Glomerular endothelial cell (primary cell): ENCODE measurements at regions not wholly inside any gene's neighbourhood (a gene's known extent, or its start where the extent isn't known, plus 50 kb on each side); places are given as distances from the start of the nearest gene placed in this dataset.
A peak's percentile ranks its signal among the peaks of the same experiment; 100 is the strongest.
"Not testable (repeated sequence)": the region's sequence is repeated elsewhere in the genome, so short reads cannot be mapped to it uniquely, and the experiment has no call there.

Experiments used
- DNase-seq: peaks from one replicate; pipeline ENCODE4 v3.0.0-alpha.2; 2011; ENCODE audit warnings: low read depth, low spot score; ENCODE audit errors: extremely low read depth

DNA sequence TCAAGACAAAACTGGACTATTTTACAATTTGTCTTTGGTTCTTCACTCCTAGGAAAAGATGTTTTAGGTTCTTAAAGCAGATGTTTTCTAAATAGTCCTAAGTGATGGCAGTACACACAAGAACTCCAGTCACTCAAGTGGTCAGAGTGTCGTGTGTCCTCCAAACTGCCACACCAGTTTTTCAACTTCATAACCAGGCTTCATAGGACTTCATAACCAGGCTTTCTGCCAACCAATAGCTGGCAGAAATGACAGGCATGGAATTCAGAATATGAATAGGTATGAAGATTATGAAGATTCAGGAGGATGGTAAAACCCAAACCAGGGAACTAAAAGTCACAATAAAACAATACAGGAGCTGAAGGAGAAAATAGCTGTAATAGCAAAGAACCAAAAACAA, 721.2 kb upstream of the SEMA3D start:
- DNase-seq: no peak

DNA sequence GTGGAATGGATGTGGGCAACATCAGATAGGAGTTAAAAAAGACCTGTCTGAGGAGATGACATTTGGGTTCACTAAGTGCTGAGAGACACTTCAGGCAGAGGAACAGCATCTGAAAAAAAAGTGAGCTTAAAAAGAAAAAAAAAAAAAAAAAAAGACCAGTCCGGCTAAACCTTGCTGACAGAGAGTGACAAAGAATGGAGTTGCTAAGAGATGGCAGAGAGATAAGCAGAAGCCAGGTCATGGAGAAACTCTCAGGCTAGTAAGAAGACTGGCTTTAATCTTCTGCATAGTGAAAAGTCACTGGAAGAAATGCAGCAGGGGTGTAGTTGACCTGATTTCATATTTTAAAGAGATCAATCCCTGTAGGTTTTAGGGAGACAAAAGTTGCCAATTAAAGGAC, 711.1 kb upstream of the SEMA3D start:
- DNase-seq: no peak

DNA sequence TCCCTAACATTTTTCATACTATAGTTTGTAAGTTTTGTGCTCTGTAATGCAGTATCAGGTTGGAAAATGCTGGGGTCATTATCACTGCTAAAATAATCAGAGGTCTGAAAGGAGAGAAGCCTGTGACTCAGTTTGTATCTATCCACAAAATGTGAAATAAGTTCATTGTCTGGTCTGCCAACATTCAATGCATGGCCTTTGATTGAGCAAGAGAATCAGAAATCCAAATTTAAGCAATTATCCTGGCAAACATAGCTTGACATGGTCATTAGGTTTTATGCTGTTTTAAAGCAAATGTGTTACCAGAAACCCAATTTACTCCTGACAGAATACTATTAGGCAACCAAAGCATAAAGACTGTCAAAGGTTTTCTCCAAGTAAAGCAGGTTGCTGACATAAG, 709.7 kb upstream of the SEMA3D start:
- no peak for DNase-seq

DNA sequence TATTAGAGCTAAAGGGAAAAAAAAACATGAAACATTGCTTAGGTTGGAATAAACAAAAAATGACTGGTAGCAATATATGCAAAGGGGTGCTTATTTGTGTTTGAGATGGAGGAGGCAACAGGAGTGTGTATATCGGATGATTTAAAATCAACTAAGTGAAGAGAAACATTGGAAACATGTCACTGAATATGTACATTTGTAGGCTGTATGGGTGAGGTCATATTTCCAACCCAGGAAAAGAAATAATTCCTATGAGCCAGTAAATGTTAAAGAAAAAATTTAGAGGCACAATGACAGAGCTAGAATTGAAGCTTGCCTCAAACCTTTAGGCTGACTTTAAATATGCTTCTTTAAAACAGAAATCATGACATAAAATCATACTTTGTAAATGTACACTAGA, 709.0 kb upstream of the SEMA3D start:
- no peak for DNase-seq

DNA sequence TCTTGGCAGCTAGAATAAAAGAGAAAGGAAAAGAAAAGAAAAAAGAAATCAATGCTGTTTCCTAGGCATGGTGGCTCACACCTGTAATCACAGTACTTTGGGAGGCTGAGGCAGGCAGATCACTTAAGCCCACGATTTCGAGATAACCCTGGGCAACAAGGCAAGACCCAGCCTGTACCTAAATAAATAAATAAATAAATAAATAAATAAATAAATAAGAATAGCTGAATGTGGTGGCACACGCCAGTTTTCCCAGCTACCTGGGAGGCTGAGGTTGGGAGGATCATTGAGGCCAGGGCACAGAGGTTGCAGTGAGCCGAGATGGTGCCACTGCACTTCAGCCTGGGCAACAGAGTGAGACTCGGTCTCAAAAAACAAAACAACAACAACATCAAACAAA, 705.0 kb upstream of the SEMA3D start:
- DNase-seq: not testable (repeated sequence)

DNA sequence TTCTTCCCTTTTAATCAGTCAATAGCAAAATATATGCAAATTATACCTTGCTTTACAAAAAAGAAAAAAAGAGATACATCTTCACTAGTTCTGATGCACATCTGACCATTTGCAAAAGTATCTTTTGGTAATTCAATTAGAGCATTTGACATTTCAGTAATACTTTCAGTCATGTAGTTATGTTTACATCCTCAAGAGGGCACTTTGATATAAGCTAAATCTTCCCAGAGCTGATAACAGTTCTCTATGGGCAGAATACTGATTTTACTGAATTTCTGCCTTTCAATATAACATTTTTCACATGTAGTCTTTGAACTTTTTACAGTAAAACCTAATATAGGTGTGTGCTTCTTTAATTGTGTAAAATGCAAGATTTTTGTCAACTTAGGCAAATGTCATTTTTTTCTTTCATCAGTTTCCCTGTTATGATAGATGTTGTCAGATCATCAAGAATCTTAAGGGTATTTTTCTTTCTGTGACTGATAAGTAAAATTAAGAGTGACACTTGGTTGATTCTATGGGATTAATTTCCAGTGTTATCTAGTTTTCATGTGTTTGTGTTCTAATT, 703.5 kb upstream of the SEMA3D start:
- peak; percentile 16 for DNase-seq

DNA sequence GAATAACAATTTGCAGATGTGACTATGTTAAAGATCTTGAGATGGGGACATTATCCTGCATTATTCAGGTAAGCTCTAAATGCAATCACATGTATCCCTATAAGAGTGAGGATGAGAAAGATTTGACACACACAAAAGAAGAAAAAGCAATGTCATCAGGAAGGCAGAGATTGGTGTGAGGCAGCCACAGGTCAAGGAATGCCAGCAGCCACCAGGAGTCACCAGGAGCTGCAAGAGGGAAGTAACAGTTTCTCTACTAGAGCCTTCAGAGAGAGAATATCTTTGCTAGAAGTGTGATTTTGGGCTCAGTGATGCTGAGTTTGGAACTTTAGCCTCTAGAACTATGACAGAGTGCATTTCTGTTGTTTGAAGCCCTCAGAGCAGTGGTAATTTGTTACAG, 700.3 kb upstream of the SEMA3D start:
- no peak for DNase-seq

DNA sequence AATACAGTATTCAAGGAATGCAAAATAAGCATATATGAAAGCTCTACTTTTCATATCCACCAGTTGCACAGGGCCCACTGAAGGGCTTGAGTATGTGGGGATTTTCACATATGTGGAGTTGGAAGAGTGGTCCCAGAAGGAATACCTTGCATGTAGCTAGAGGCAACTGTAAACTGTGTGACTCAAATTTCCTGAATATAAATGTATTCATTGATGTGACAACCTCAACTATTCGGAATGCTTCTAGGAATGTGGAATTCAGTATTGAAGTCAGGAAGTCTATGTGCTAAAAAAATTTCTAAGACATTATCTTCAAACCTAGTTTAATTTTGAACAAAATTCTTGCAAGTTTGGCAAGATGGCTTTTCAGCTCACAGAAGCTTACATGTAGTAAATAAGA, 695.5 kb upstream of the SEMA3D start:
- DNase-seq: peak; percentile 7

DNA sequence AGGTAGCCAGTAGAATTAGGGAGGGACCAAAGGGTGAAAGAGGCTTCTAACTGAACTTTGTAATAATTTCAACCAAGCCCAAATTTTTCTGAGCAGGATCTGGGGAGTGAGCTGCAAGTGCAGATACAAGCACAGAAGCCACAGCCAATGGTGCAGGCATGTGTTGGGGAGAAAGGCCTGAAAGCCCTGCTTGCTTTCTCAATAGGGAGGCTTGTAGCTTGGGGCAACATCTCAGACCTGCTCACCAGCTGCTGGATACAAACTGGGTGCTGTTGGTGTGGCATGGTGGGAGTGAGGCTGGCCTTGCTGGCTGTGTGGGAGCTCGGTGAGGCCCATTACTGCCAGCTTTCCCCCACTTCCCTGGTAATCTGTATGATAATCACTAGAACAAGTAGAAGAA, 688.5 kb upstream of the SEMA3D start:
- no peak for DNase-seq

DNA sequence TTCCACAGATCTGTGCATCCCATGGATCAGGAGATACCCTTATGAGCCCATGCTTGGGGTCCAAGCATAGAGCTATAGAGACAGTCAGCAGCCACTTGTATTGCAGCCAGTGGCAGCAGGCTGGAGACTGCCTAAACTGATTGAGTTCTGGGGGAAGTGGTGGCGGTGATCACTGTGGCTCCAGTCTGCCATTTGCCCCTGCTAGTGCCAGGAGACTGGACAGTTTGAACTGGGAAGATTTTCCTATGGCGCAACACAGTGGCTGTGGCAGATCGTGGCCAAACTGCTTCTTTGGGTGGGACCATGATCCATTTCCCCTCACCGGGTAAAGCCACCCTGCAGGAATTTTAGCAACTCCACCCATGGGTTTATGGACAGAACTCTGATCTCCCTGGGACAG, 679.7 kb upstream of the SEMA3D start:
- DNase-seq: no peak

DNA sequence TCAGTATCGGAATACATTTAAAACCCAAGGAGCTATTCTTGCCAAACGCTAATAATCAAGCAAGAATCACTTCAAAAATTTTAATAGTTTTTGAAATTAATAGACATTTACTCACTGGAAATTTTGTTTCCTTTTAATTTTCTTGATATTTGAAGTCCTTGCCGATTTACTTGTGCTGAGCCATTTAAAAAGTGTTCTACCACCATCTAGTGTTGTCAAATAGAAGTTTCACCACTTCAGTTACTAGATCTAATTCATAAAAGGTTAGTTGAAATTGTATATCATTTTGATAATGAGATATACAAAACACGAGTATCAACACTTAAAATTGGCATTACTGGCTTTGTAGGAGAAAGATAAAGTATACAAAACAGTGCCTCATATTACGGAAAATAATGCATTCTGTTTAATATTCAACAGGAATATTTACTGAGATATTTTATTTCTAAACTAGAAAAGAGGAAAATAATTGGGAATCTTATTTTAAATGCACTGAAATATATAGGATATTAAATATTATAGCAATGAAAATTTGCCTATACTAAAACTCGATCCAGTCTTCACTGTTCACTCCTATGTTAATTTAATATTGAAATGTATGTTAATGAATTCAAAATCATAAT, 664.8 kb upstream of the SEMA3D start:
- DNase-seq: peak; percentile 5

DNA sequence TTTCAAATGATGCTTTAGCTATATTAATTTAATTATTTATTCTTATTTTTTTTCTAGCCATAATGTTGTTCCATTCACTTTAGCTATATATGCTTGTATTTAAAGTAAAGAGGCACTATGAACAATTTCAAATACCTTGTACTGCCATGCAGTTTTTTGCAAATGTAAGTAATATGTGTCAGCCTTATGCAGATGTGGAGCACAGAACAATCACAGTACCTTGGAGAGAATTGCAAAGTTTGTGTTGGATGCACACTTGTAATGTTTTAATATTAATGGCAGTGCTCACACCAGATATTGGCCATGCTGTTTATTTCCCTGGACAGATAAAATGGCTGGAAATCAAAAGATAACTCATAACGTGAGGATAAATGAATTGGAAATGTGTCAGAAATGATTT, 663.5 kb upstream of the SEMA3D start:
- DNase-seq: no peak

DNA sequence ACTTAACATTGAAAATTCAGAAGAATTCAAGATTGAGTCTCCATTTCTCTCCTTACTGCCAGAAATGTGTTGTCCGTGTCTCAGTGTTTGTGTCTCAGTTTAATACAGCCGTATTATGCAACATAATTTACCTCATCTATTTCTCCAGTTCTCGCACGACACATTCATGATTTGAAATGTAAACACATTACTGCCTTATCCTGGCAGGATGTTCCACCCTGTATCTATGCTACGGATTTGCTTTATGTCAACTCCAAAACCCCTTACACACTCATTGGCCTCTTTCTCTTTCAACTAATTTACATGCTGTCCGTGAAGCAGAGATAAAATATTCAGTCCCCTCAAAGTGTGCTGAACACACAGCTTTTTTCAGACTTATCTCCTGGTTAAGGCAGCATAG, 653.7 kb upstream of the SEMA3D start:
- DNase-seq: no peak

DNA sequence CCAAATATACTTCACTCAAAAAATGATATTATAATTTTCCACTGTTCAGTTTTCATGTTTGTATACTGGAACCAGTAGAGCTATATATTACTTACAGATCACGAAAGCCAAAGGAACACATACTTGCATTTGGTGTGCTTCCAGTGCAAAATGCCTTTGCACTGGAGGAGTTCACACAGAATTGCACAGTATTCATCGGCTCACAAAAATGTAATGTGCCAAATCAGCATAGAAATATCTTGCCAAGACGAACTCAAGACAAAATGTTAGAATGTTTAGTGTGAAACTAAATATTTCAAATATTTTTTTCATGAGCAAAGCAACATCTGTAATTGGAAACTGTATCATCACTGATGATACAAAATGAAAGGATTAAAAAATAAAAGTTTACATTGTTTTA, 646.2 kb upstream of the SEMA3D start:
- no peak for DNase-seq

DNA sequence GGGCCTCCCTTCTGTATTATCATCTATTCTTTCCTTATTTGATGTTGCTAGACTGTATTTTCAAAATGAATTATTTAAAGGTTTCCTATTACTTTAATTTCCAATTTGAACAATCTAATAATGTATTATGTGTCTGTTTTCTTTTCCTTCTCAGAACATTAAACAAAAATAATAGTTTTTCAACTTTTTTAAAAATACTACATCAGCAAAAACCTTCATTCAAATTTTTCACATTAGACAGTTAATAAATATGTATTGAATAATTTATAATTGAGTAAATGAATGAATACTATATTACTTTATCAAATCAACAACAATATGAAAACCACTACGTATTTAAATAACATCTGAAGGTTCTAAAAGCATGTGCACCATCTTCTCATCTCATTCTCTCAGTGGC, 644.1 kb upstream of the SEMA3D start:
- no peak for DNase-seq

DNA sequence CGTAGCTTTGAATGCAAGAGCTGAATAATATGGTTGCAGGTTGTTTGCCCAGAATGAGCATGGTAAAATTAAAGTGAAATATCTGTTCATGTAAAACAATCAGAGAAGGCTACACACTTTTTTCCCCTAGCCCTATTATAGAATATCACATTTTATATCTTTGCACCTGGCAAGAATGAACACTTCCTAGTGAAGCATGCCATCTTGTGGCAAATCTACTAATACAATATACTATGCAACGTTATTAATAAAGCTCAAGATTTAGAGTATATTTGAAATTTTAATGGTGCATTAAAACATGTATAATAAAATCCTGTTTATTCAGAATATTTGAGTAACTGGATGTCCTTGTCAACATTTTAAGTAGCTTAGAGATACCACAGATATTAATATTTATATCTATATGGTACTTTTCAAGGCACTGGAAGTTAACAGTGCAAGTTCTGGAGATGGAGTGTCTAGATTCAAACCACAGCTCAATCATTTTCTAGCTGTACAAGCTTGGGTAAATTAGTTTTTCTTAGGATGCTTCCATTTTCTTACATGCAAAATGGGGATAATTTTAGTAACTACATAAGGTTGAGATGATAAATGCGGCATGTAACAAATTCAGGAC, 643.1 kb upstream of the SEMA3D start:
- DNase-seq: peak; percentile 2

DNA sequence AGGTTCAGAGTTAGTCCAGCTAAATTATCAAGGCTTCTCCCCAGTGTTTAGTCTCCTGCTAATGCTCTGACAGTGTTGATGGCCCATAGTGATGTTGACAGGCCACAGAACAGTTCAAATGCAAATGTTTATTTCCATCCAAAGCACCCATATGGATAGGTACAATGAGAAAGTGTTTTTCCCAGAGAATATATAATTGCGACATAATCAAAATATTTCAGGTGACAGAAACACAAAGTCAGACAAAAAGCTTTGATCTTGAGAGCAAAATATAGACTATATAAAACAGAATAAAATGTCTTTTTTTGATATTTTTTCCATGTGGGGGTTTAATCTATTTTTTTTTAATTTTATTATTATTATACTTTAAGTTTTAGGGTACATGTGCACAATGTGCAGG, 642.3 kb upstream of the SEMA3D start:
- DNase-seq: no peak

DNA sequence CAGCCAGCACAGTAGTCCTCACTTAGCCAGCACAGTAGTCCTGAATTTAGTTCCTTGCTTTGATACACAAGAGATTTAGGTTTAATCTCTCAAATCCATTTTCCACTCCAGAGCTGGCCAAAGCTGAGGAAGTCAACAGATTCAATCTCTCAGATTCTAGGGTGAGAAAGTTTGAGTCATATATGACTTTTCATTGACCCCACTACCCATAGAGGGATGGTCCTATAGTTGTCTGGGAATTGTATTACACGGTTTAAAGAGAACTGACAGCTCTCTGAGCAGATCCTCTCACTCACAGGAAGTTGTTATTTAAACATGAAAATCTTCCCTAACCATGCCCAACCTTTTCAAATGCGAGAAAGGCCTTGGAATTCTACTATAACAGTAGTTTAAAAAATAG, 641.8 kb upstream of the SEMA3D start:
- DNase-seq: no peak

DNA sequence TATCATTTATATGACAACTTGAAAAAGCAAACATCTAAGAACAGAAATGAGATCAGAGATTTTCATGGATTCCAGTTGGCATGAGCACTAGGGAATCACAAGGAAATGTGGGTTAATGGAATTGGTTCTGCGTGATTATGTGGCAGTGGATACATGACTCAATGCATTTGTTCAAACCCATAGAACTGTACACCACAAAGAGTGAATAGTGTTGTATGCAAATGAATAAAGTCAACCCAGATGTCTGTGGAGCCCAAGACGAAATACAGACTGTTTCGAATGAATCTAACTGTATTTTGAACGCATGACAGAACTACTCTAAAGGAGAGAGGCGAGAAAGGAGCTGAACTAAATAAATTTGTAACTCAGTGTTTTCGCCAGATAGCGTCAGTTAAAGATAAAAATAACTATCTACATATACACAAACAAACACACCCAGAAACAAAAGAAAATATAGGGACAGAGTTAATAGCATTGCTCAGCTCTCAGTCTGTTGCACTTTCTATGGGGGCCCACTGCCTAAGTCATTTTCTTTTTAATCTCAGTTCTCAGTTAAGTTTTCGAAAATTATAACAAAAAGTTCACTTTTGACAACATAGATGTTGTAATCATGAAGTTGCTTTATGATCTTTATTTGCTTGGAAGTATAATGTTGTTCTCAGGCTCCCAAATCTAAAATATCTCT, 636.7 kb upstream of the SEMA3D start:
- DNase-seq: no peak

DNA sequence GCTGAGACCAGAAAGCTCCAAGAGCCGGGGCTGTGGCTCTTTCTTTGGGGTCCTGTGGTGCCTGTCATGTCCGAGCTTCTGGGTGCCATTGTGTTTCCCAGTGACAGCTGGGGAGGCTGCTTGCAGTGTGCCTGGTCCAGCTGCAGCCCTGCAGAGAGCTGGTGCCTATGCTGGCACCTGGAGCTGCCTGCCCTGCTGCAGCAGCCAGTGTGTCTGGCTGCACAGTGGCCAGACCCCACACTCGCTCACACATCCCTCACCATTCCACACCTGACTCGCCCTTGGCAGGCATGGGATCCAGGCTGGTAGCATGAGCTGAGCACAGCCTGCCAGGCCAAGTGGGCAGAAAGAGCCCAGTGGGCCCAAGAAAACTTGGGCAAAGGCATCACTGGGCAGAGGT, 635.1 kb upstream of the SEMA3D start:
- no peak for DNase-seq

DNA sequence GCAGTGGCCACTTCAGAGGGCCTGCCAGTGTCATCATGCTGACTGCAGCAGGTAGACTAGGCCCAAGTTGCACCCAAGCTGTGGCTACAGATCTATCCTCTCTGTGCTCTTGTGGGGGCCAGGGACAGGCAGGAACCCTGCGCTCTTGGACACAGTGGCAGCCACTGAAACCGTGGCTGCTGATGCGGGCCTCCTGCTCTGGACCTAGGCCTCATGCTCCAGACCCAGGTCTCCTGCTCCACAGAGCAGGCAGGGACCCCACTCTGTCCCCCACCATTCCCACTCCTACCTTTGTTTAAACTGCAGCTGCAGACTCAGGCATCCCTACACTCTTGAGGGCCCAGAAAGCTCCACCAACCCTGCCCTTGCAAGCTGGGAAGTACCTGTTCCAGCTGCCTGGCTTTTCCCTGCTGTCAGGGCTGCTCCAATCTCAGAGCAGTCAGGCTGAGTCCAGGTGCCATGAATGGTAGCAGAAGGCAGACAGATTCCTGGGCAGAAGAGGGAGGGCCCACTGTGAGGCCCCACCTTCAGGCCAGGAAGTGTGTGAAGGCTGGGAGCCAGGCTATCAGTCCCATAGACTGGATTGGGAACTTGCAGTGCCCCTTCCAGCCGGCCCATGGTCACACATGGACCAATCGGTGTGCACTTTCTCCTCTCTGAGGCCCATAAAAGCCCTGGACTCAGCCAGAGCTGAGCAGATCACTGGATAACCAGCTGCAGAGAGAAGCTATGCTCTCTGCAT, 634.0 kb upstream of the SEMA3D start:
- DNase-seq: no peak

DNA sequence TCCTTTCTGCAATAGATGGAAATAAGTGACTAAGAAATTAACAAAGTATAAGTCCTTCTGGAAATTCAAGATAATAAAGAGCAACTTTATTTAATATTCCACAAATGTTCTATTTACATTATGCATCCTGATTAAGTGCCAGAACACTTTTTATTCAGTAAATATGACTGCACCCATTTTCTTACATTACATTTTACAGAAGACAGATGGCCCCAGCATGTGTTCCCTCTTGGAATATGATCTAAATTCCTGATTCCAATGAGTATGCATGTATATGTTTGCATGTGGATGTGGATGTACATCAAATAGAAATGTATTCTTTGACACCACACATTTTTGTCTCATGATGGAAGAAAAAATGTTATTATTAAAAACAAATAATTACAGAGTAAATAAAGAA, 628.7 kb upstream of the SEMA3D start:
- DNase-seq: no peak
